ENCODE measurements at regions not wholly inside any gene's neighbourhood (a gene's known extent, or its start where the extent isn't known, plus 50 kb on each side); places are given as distances from the start of the nearest gene placed in this dataset.

- in situ Hi-C loops (cut with MboI) (no loop called here), intact Hi-C loops (cut with micrococcal nuclease; ENCODE audit: unreplicated experiment) (loop anchor here (2.0 kb wide), 1 partner anchor 57 kb away; no protein-coding TSS in a partner anchor)
- H2AFZ ChIP-seq (ENCODE audit: control insufficient read depth, low read depth, low read length), result no peak overlapping the region
- peaks cover 5 to 10% of the 10 kb centered on the region in 2 experiments; a peak in 3 of 4 replicates for H3K27me3 ChIP-seq (replicated peaks in 1 of 2; ENCODE audit: control insufficient read depth in 2 of 2, insufficient read depth in 2 of 2, low read length in 1 of 2)
- no peak for ATAC-seq
- SMC1A ChIA-PET (ENCODE audit: uncharacterized antibody, unreplicated experiment), result no interaction called here
- H3K36me3 ChIP-seq (ENCODE audit: control insufficient read depth in 2 of 2, insufficient read depth in 2 of 2, low read length in 1 of 2), result no peaks in the 10 kb centered on the region
- BruUV-seq (replicated peaks), result no TSS peak
- no peak for DNase-seq (ENCODE audit: low read depth, low spot score)
- H3K79me2 ChIP-seq (ENCODE audit: control insufficient read depth, insufficient read depth, low read length), result no peaks in the 10 kb centered on the region
- peaks cover 33% of the 10 kb centered on the region for H3K4me1 ChIP-seq (ENCODE audit: control insufficient read depth, insufficient read depth, low read length)
- no peak overlapping the region for H3K27ac ChIP-seq (ENCODE audit: control insufficient read depth, insufficient read depth)
- H3K9me3 ChIP-seq (replicated peaks; ENCODE audit: control insufficient read depth, insufficient read depth, low read length), result no peaks in the 10 kb centered on the region; the same call in 2 of the 3 replicates
- CTCF ChIA-PET, result no interaction called here
- RAD21 ChIA-PET (ENCODE audit: unreplicated experiment), result no interaction called here
- peak overlapping the region; percentile 62; the same call in 1 of the 2 replicates for H3K4me3 ChIP-seq
- POLR2A ChIA-PET, result no interaction called here
- peak overlapping the region; percentile 85 for H3K4me2 ChIP-seq (ENCODE audit: control insufficient read depth, insufficient read depth)
- WGBS (ENCODE audit: insufficient coverage, insufficient replicate concordance, low lambda C conversion rate, missing lambda C conversion rate), result 5% methylated on average over 13 of the region's 13 CpGs
- no peak for TF ChIP-seq LARP7 (IDR thresholded peaks at IDR 0.05)
- no peaks in the 10 kb centered on the region for H4K20me1 ChIP-seq (ENCODE audit: control insufficient read depth, insufficient read depth)
- no peak overlapping the region for H3K9ac ChIP-seq (ENCODE audit: control insufficient read depth, insufficient read depth, low read length)
- no peak for FAIRE-seq
Measured at GRCh38 chr7:140231771-140232491, 55.1 kb upstream of the KDM7A start.

DNA sequence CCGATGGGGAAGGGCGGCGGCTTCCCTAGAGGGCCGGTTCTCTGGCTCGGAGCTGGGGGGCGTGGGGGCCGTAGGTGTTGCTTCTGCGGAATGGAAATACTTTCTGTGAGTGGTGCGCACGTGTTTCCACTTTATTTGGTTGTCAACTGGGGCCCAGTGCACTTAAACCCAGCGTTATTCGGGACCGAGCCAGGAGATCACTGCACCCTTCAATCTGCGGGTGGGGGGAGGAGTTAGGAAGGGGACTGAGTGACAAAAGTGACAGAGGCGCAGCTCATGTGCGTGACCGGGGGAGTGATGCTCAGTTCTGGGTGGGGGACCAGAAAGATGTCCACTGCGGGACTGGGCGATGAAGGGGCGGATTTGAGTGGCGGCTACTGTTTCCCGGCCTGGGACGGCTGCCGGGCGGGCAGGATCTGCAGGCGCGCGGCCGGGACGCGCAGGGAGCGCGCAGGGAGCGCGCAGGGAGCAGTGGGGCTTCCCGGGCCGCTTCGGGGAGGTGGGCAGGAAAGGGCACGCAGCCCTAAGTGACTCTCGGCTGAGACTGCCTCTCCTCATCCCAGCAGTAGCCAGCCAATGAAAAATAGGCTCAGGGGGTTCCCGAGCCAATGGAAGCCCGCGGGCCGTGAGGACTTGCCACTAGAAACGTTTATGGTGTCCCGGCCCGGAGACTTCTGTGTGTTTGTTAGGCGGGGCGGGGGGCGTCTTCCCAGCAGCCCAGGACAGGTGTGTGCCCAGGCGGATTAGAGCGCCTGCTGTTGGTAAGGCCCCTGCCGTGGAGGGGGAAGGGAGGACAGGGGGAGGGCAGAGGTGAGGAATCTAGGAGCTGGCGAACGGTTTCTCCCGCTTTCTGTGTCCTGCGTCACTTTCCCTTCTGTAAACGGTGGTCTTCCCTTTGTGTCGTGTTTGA, 54.3 kb upstream of the KDM7A start:
- H3K4me3 ChIP-seq, result peak overlapping the region; percentile 62; the same call in 1 of the 2 replicates
- ChIA-PET CTCF (no interaction called here), POLR2A (no interaction called here), RAD21 (ENCODE audit: unreplicated experiment) (no interaction called here), SMC1A (ENCODE audit: uncharacterized antibody, unreplicated experiment) (no interaction called here)
- no peak overlapping the region; the same call in 1 of the 2 replicates for H3K27ac ChIP-seq (ENCODE audit: control insufficient read depth, insufficient read depth)
- no peaks in the 10 kb centered on the region for H3K79me2 ChIP-seq (ENCODE audit: control insufficient read depth, insufficient read depth, low read length)
- peak; percentile 31; the same call in 1 of the 2 replicates for TF ChIP-seq PKNOX1 (IDR thresholded peaks at IDR 0.05)
- TF ChIP-seq, protein P1, sequence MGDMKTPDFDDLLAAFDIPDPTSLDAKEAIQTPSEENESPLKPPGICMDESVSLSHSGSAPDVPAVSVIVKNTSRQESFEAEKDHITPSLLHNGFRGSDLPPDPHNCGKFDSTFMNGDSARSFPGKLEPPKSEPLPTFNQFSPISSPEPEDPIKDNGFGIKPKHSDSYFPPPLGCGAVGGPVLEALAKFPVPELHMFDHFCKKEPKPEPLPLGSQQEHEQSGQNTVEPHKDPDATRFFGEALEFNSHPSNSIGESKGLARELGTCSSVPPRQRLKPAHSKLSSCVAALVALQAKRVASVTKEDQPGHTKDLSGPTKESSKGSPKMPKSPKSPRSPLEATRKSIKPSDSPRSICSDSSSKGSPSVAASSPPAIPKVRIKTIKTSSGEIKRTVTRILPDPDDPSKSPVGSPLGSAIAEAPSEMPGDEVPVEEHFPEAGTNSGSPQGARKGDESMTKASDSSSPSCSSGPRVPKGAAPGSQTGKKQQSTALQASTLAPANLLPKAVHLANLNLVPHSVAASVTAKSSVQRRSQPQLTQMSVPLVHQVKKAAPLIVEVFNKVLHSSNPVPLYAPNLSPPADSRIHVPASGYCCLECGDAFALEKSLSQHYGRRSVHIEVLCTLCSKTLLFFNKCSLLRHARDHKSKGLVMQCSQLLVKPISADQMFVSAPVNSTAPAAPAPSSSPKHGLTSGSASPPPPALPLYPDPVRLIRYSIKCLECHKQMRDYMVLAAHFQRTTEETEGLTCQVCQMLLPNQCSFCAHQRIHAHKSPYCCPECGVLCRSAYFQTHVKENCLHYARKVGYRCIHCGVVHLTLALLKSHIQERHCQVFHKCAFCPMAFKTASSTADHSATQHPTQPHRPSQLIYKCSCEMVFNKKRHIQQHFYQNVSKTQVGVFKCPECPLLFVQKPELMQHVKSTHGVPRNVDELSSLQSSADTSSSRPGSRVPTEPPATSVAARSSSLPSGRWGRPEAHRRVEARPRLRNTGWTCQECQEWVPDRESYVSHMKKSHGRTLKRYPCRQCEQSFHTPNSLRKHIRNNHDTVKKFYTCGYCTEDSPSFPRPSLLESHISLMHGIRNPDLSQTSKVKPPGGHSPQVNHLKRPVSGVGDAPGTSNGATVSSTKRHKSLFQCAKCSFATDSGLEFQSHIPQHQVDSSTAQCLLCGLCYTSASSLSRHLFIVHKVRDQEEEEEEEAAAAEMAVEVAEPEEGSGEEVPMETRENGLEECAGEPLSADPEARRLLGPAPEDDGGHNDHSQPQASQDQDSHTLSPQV (IDR thresholded peaks at IDR 0.05), result no peak
- TF ChIP-seq MXI1 (IDR thresholded peaks at IDR 0.05; ENCODE audit: low read depth, low read length), result 0 out of 2 replicates have a peak, but pooled peaks have one; percentile 44
- no peak for TF ChIP-seq BMI1 (IDR thresholded peaks at IDR 0.05; ENCODE audit: borderline replicate concordance)
- H4K20me1 ChIP-seq (ENCODE audit: control insufficient read depth, insufficient read depth), result no peaks in the 10 kb centered on the region
- H3K9ac ChIP-seq (ENCODE audit: control insufficient read depth, insufficient read depth, low read length), result no peak overlapping the region
- DNase-seq (ENCODE audit: low read depth, low spot score) (no peak), ATAC-seq (no peak), FAIRE-seq (no peak)
- H3K4me1 ChIP-seq (ENCODE audit: control insufficient read depth, insufficient read depth, low read length), result peaks cover 34% of the 10 kb centered on the region
- 1% methylated on average over 51 of the region's 59 CpGs for WGBS (ENCODE audit: insufficient coverage, insufficient replicate concordance, low lambda C conversion rate, missing lambda C conversion rate)
- no peaks in the 10 kb centered on the region for H3K36me3 ChIP-seq (ENCODE audit: control insufficient read depth in 2 of 2, insufficient read depth in 2 of 2, low read length in 1 of 2)
- H3K27me3 ChIP-seq (replicated peaks in 1 of 2; ENCODE audit: control insufficient read depth in 2 of 2, insufficient read depth in 2 of 2, low read length in 1 of 2), result peaks cover 5 to 10% of the 10 kb centered on the region in 2 experiments; a peak in 3 of 4 replicates
- in situ Hi-C loops (cut with MboI), result no loop called here
- H2AFZ ChIP-seq (ENCODE audit: control insufficient read depth, low read depth, low read length), result peak overlapping the region; percentile 19
- no peaks in the 10 kb centered on the region; the same call in 2 of the 3 replicates for H3K9me3 ChIP-seq (replicated peaks; ENCODE audit: control insufficient read depth, insufficient read depth, low read length)
- intact Hi-C loops (cut with micrococcal nuclease; ENCODE audit: unreplicated experiment), result no loop called here
- no TSS peak for BruUV-seq (replicated peaks)
- H3K4me2 ChIP-seq (ENCODE audit: control insufficient read depth, insufficient read depth), result peak overlapping the region; percentile 85

Measured in GM12878 (cell line).